CD14-positive monocyte (primary cell): ENCODE measurements at regions not wholly inside any gene's neighbourhood (a gene's known extent, or its start where the extent isn't known, plus 50 kb on each side); places are given as distances from the start of the nearest gene placed in this dataset.

ENCODE experiments used
- DNase-seq, 3 donors: peaks; one replicate each; pipeline ENCODE4 v3.0.0-alpha.2; 2011 to 2022
- H2AFZ ChIP-seq: 2 replicates; pipeline ENCODE4 v1.6.0; 2012; ENCODE audit warnings: mild to moderate bottlenecking, low read depth, low read length, inconsistent platforms; ENCODE audit not compliant: insufficient read depth, poor library complexity, severe bottlenecking
- H3K27ac ChIP-seq, 2 donors: 1 replicate in 1 of 2; 2 replicates in 1 of 2; pipeline ENCODE4 v1.5.1; 2012 to 2013; ENCODE audit warnings: low read length in 2 of 2, control low read depth in 1 of 2, inconsistent platforms in 1 of 2, low read depth in 1 of 2, mild to moderate bottlenecking in 1 of 2
- H3K27me3 ChIP-seq, 2 donors: one replicate each; pipeline versions ENCODE4 v1.6.0 to v1.6.1; 2011 to 2013; ENCODE audit warnings: low read length in 2 of 2; ENCODE audit not compliant: control insufficient read depth in 2 of 2, insufficient read depth in 2 of 2
- H3K36me3 ChIP-seq, 2 donors: replicated peaks in 1 of 2; 1 replicate in 1 of 2; 2 replicates in 1 of 2; pipeline versions ENCODE4 v1.5.1 to v1.6.1; 2012 to 2013; ENCODE audit warnings: low read length in 2 of 2, control low read depth in 1 of 2, inconsistent platforms in 1 of 2, mild to moderate bottlenecking in 1 of 2; ENCODE audit not compliant: insufficient read depth in 2 of 2, control insufficient read depth in 1 of 2
- H3K4me1 ChIP-seq, 2 donors: 1 replicate in 1 of 2; 2 replicates in 1 of 2; pipeline versions ENCODE4 v1.5.1 to v1.6.1; 2012 to 2013; ENCODE audit warnings: low read length in 2 of 2, control low read depth in 1 of 2, inconsistent platforms in 1 of 2, mild to moderate bottlenecking in 1 of 2, moderate library complexity in 1 of 2; ENCODE audit not compliant: insufficient read depth in 2 of 2, control insufficient read depth in 1 of 2
- H3K4me2 ChIP-seq: replicated peaks from 2 replicates; pipeline ENCODE3; 2012; ENCODE audit warnings: low read length, moderate library complexity, mild to moderate bottlenecking; ENCODE audit not compliant: poor library complexity, severe bottlenecking; ENCODE audit errors: extremely low read depth
- H3K4me3 ChIP-seq, 3 experiments: fragments of 200-600 bp in 1 of 3; sonication (generic) in 1 of 3; replicated peaks in 1 of 3; 1 replicate in 2 of 3; 2 replicates in 1 of 3; pipeline ENCODE4 v1.5.1; 2011 to 2013; ENCODE audit warnings: low read length in 3 of 3, mild to moderate bottlenecking in 3 of 3, control low read depth in 2 of 3, low read depth in 2 of 3, inconsistent platforms in 1 of 3, moderate library complexity in 1 of 3
- H3K79me2 ChIP-seq: 2 replicates; pipeline ENCODE4 v1.6.0; 2012; ENCODE audit warnings: mild to moderate bottlenecking, control low read depth, inconsistent platforms, low read length, moderate library complexity; ENCODE audit not compliant: insufficient read depth
- H3K9ac ChIP-seq: 2 replicates; pipeline ENCODE4 v1.6.0; 2017; ENCODE audit warnings: low read length, mild to moderate bottlenecking; ENCODE audit not compliant: insufficient read depth, poor library complexity, severe bottlenecking
- H3K9me3 ChIP-seq, 2 donors: replicated peaks in 1 of 2; 1 replicate in 1 of 2; 2 replicates in 1 of 2; pipeline versions ENCODE4 v1.5.1 to v1.6.1; 2012 to 2013; ENCODE audit warnings: low read length in 2 of 2, control low read depth in 1 of 2; ENCODE audit not compliant: control insufficient read depth in 1 of 2, insufficient read depth in 1 of 2
- H4K20me1 ChIP-seq: 2 replicates; pipeline ENCODE4 v1.6.0; 2012; ENCODE audit warnings: mild to moderate bottlenecking, low read length, control low read depth, moderate library complexity; ENCODE audit not compliant: insufficient read depth
- H3K27ac Mint-ChIP-seq, 7 donors: one replicate each; pipeline ENCODE4 v1.8.0; 2020; ENCODE audit warnings: mild to moderate bottlenecking in 7 of 7, mixed read lengths in 7 of 7, moderate library complexity in 6 of 7, inconsistent platforms in 2 of 7
- H3K27me3 Mint-ChIP-seq, 3 donors: one replicate each; pipeline ENCODE4 v1.8.0; 2021 to 2022; ENCODE audit warnings: low read depth in 3 of 3, mild to moderate bottlenecking in 3 of 3, mixed read lengths in 3 of 3, moderate library complexity in 3 of 3, inconsistent platforms in 1 of 3
- H3K36me3 Mint-ChIP-seq, 2 donors: one replicate each; pipeline ENCODE4 v1.8.0; 2020; ENCODE audit warnings: mixed read lengths in 2 of 2, inconsistent platforms in 1 of 2, mild to moderate bottlenecking in 1 of 2
- H3K4me1 Mint-ChIP-seq: one replicate; pipeline ENCODE4 v1.8.0; 2020; ENCODE audit warnings: mild to moderate bottlenecking, mixed read lengths
- H3K4me3 Mint-ChIP-seq, 2 donors: one replicate each; pipeline ENCODE4 v1.8.0; 2020; ENCODE audit warnings: mild to moderate bottlenecking in 2 of 2, mixed read lengths in 2 of 2, moderate library complexity in 1 of 2
- H3K9me3 Mint-ChIP-seq, 7 donors: one replicate each; pipeline ENCODE4 v1.8.0; 2020 to 2022; ENCODE audit warnings: mixed read lengths in 7 of 7, mild to moderate bottlenecking in 6 of 7, moderate library complexity in 6 of 7, inconsistent platforms in 2 of 7
- CTCF ChIP-seq: fragments of 200-600 bp; IDR thresholded peaks from one replicate; pipeline ENCODE4 v1.8.0; 2022; ENCODE audit warnings: antibody characterized with exemption, mild to moderate bottlenecking
- WGBS: methylation state at CpG from one replicate; pipeline ENCODE4 v1.1.5; 2013; ENCODE audit warnings: missing lambda C conversion rate; ENCODE audit not compliant: insufficient coverage; 5-methylcytosine and 5-hydroxymethylcytosine counted together
- intact Hi-C, 2 donors: fragments of 100-400 bp; cut with micrococcal nuclease; formaldehyde crosslinking; loops; one replicate each; pipeline versions ENCODE4 v1.15.0 to v1.15.1; 2023

DNA sequence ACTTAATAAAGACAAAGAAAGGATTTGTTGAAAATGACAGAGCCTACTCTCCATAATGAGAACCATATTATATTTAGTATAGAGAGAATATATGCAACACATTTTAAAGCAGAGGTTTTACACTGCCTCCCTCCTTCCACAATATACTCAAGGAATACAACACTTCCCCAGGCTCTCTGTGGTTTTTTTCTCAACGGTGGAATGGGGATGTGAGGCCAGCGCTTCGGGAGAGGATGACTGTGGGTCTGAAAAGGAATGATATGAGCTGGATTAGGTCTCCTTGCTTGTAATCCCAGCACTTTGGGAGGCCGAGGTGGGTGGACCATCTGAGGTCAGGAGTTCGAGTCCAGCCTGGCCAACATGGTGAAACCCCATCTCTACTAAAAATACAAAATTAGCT, 348.7 kb upstream of the KLF3 start:
- no CpG with 5 or more reads among the region's 5 CpGs for WGBS
- intact Hi-C loops: loop anchor here (10.0 kb wide), 2 partner anchors 130 to 250 kb away; no protein-coding TSS in a partner anchor
- Histone ChIP-seq H4K20me1 (no peaks in the 10 kb centered on the region), H3K9ac (no peak overlapping the region), H3K9me3 (no peaks in the 10 kb centered on the region), H2AFZ (no peak overlapping the region), H3K36me3 (no peaks in the 10 kb centered on the region), H3K4me1 (peaks cover 29 to 35% of the 10 kb centered on the region in 2 donors), H3K4me3 (no peak overlapping the region), H3K4me2 (no peak overlapping the region), H3K27ac (no peak overlapping the region), H3K79me2 (no peaks in the 10 kb centered on the region), H3K27me3 (no peaks in the 10 kb centered on the region)
- DNase-seq: no peak
- Mint-ChIP-seq H3K36me3 (no peaks in the 10 kb centered on the region), H3K27me3 (peaks cover 0 to 4% (median 1%) of the 10 kb centered on the region in 3 donors), H3K4me1 (peaks cover 30% of the 10 kb centered on the region), H3K9me3 (peaks cover 0 to 4% (median 2%) of the 10 kb centered on the region in 7 donors), H3K27ac (no peak overlapping the region), H3K4me3 (no peak overlapping the region)
- TF ChIP-seq CTCF: no peak

- no peak overlapping the region for H3K4me2 ChIP-seq
- TF ChIP-seq CTCF: no peak
- H3K9ac ChIP-seq: no peak overlapping the region
- H3K9me3 ChIP-seq: no peaks in the 10 kb centered on the region
- Mint-ChIP-seq H3K4me3 (no peak overlapping the region), H3K36me3 (no peaks in the 10 kb centered on the region), H3K27ac (no peak overlapping the region), H3K4me1 (peaks cover 30% of the 10 kb centered on the region), H3K9me3 (peaks cover 0 to 4% (median 2%) of the 10 kb centered on the region in 7 donors), H3K27me3 (peaks cover 0 to 2% (median 1%) of the 10 kb centered on the region in 3 donors)
- no peaks in the 10 kb centered on the region for H3K27me3 ChIP-seq
- H3K36me3 ChIP-seq: no peaks in the 10 kb centered on the region
- H3K79me2 ChIP-seq: no peaks in the 10 kb centered on the region
- H3K4me1 ChIP-seq: peaks cover 32 to 40% of the 10 kb centered on the region in 2 donors
- H2AFZ ChIP-seq: no peak overlapping the region
- H3K4me3 ChIP-seq: no peak overlapping the region
- no peaks in the 10 kb centered on the region for H4K20me1 ChIP-seq
- DNase-seq: no peak
- intact Hi-C loops: loop anchor here (10.0 kb wide), 2 partner anchors 131 to 251 kb away; no protein-coding TSS in a partner anchor
- no peak overlapping the region for H3K27ac ChIP-seq
- 100% methylated on average over 4 of the region's 5 CpGs for WGBS
Measured at GRCh38 chr4:38316045-38316444, 348.0 kb upstream of the KLF3 start.
